Left lung (tissue), 4 donors: ENCODE measurements at regions not wholly inside any gene's neighbourhood (a gene's known extent, or its start where the extent isn't known, plus 50 kb on each side); places are given as distances from the start of the nearest gene placed in this dataset.

Source experiments
- ATAC-seq: fragments of 200-7000 bp; cut with Tn5 transposase; one replicate; pipeline ENCODE4 v1.9.1; 2020; ENCODE audit warnings: moderate library complexity
- DNase-seq, 4 donors: peaks; one replicate each; pipeline ENCODE4 v3.0.0-alpha.2; 2013 to 2020
- H3K27ac ChIP-seq, 2 donors: fragments of 200-600 bp; sonication (generic) in 1 of 2; one replicate each; pipeline versions ENCODE4 v1.5.0 to v1.8.0; 2020 to 2021
- H3K27me3 ChIP-seq, 2 donors: fragments of 200-600 bp; sonication (generic) in 1 of 2; one replicate each; pipeline versions ENCODE4 v1.5.0 to v1.8.0; 2020 to 2021
- H3K36me3 ChIP-seq, 2 donors: fragments of 200-600 bp; sonication (generic) in 1 of 2; one replicate each; pipeline versions ENCODE4 v1.5.0 to v1.8.0; 2020 to 2021
- H3K4me1 ChIP-seq, 2 donors: fragments of 200-600 bp; one replicate each; pipeline ENCODE4 v1.8.0; 2021
- H3K4me3 ChIP-seq, 2 donors: fragments of 200-600 bp; sonication (generic) in 1 of 2; one replicate each; pipeline versions ENCODE4 v1.5.0 to v1.8.0; 2020 to 2021; ENCODE audit warnings: mild to moderate bottlenecking in 1 of 2
- H3K9me3 ChIP-seq, 2 donors: fragments of 200-600 bp; sonication (generic) in 1 of 2; one replicate each; pipeline versions ENCODE4 v1.5.0 to v1.8.0; 2020 to 2021
- CTCF ChIP-seq, 2 donors: fragments of 200-600 bp; sonication (generic) in 1 of 2; IDR thresholded peaks; one replicate each; pipeline versions ENCODE4 v1.5.0 to v1.8.0; 2021; ENCODE audit warnings: antibody characterized with exemption in 2 of 2
- intact Hi-C, 2 donors: fragments of 100-400 bp; cut with DNase I; formaldehyde crosslinking; loops; one replicate each; pipeline versions ENCODE4 v1.11.2 to v1.14.2; 2022
- donor health status: DM: no; HTN: yes; CAD: no.
- donor health status: DM: no; HTN: no; CAD: no.

- Histone ChIP-seq H3K36me3 (no peaks in the 10 kb centered on the region), H3K9me3 (no peaks in the 10 kb centered on the region), H3K27ac (no peak overlapping the region), H3K4me1 (no peaks in the 10 kb centered on the region), H3K27me3 (no peaks in the 10 kb centered on the region), H3K4me3 (no peak overlapping the region)
- intact Hi-C loops, result no loop called here
- ATAC-seq (no peak), DNase-seq (no peak)
- no peak for TF ChIP-seq CTCF (IDR thresholded peaks at IDR 0.05)
Observed at GRCh38 chr10:108360187-108360586, 1195.7 kb upstream of the SORCS1 start.

- no peak for TF ChIP-seq CTCF (IDR thresholded peaks at IDR 0.05)
- Histone ChIP-seq H3K36me3 (no peaks in the 10 kb centered on the region), H3K27ac (no peak overlapping the region), H3K4me1 (no peaks in the 10 kb centered on the region), H3K9me3 (no peaks in the 10 kb centered on the region), H3K27me3 (no peaks in the 10 kb centered on the region), H3K4me3 (no peak overlapping the region)
- intact Hi-C loops, result no loop called here
- ATAC-seq (peak; percentile 38), DNase-seq (no peak)
Observed at GRCh38 chr10:108358912-108359311, 1194.4 kb upstream of the SORCS1 start.

- Histone ChIP-seq H3K9me3 (peaks cover 0 to 2% of the 10 kb centered on the region in 2 donors), H3K4me1 (no peaks in the 10 kb centered on the region), H3K4me3 (no peak overlapping the region), H3K27me3 (no peaks in the 10 kb centered on the region), H3K36me3 (no peaks in the 10 kb centered on the region), H3K27ac (no peak overlapping the region)
- no peak for ATAC-seq
- no peak for TF ChIP-seq CTCF (IDR thresholded peaks at IDR 0.05)
- intact Hi-C loops, result no loop called here
- no peak for DNase-seq
Observed at GRCh38 chr10:108352771-108353170, 1188.3 kb upstream of the SORCS1 start.

- H3K27me3 ChIP-seq, result no peaks in the 10 kb centered on the region
- ATAC-seq (no peak), DNase-seq (no peak)
- H3K27ac ChIP-seq, result no peak overlapping the region
- no peak for TF ChIP-seq CTCF (IDR thresholded peaks at IDR 0.05)
- H3K4me3 ChIP-seq, result no peak overlapping the region
- H3K36me3 ChIP-seq, result no peaks in the 10 kb centered on the region
- H3K4me1 ChIP-seq, result no peaks in the 10 kb centered on the region
- peaks cover 0 to 2% of the 10 kb centered on the region in 2 donors for H3K9me3 ChIP-seq
- intact Hi-C loops, result no loop called here
Observed at GRCh38 chr10:108348215-108348614, 1183.7 kb upstream of the SORCS1 start.

GRCh38 chr10:108346066-108346465, 1181.6 kb upstream of the SORCS1 start:
- no peak for TF ChIP-seq CTCF (IDR thresholded peaks at IDR 0.05)

More at GRCh38 chr10:108346066-108346465, 1181.6 kb upstream of the SORCS1 start:
- no peak for ATAC-seq
- no peaks in the 10 kb centered on the region for H3K4me1 ChIP-seq
- no peak overlapping the region for H3K27ac ChIP-seq
- H3K4me3 ChIP-seq, result no peak overlapping the region
- H3K27me3 ChIP-seq, result no peaks in the 10 kb centered on the region
- DNase-seq, result no peak
- intact Hi-C loops, result no loop called here
- H3K36me3 ChIP-seq, result no peaks in the 10 kb centered on the region
- peaks cover 0 to 6% of the 10 kb centered on the region in 2 donors for H3K9me3 ChIP-seq
